ENCODE measurements at regions not wholly inside any gene's neighbourhood (a gene's known extent, or its start where the extent isn't known, plus 50 kb on each side); places are given as distances from the start of the nearest gene placed in this dataset.
"Not testable (repeated sequence)": the region's sequence is repeated elsewhere in the genome, so short reads cannot be mapped to it uniquely, and the experiment has no call there.

DNA sequence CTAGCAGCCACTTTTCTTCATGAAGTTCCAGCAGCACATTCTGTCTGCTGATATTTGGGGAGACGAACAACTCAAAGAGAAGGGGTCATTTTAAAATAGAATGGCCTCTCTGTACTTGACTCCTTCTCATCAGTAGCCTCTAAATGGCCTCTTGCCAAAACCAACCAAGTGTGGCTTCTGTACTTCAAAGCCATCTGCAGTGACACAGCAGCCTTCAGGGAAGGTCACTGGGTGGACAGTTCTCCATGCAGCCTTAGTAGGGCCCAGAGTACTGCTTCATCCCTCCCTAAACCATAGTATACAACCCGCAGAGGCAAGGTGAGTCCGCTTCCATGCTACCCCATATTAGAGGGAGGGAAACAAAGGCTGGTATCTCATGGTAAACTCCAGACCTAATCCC lies 249.2 kb upstream of the NBPF12 start:
- TF ChIP-seq, protein P1, sequence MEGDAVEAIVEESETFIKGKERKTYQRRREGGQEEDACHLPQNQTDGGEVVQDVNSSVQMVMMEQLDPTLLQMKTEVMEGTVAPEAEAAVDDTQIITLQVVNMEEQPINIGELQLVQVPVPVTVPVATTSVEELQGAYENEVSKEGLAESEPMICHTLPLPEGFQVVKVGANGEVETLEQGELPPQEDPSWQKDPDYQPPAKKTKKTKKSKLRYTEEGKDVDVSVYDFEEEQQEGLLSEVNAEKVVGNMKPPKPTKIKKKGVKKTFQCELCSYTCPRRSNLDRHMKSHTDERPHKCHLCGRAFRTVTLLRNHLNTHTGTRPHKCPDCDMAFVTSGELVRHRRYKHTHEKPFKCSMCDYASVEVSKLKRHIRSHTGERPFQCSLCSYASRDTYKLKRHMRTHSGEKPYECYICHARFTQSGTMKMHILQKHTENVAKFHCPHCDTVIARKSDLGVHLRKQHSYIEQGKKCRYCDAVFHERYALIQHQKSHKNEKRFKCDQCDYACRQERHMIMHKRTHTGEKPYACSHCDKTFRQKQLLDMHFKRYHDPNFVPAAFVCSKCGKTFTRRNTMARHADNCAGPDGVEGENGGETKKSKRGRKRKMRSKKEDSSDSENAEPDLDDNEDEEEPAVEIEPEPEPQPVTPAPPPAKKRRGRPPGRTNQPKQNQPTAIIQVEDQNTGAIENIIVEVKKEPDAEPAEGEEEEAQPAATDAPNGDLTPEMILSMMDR (IDR thresholded peaks at IDR 0.05) = not testable (repeated sequence)
- TF ChIP-seq POLR2A (IDR thresholded peaks at IDR 0.05) = not testable (repeated sequence)
